ENCODE measurements at regions not wholly inside any gene's neighbourhood (a gene's known extent, or its start where the extent isn't known, plus 50 kb on each side); places are given as distances from the start of the nearest gene placed in this dataset.

DNA sequence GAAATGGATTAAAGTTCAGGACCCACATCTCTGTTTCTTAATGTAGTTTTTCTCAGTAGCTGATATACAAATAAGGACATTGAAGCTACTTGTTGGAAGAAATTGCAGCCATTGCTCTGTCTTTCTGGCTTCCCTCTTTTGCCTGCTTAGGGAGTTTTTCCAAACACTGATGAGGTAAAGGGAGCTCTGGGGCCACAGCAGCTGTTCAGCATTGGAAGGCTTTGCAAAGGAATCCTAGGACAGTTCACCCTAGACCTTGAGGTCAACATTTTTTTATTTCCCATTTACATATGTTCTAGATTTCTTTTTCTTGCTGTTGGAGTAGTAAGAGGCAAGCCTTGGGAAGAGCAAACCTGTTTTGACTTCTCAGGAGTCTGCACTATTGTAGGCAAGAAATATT is 126.9 kb upstream of the PLPPR5 start:
- ATAC-seq (no peak), DNase-seq (no peak)
- no peaks in the 10 kb centered on the region for H3K36me3 Mint-ChIP-seq (ENCODE audit: insufficient read depth)
- H3K4me3 Mint-ChIP-seq, result no peak overlapping the region
- peaks cover 10% of the 10 kb centered on the region for H3K9me3 Mint-ChIP-seq
- H3K27me3 Mint-ChIP-seq (ENCODE audit: low read depth), result peaks cover 3% of the 10 kb centered on the region
- H3K4me1 Mint-ChIP-seq (ENCODE audit: low read depth), result no peaks in the 10 kb centered on the region

DNA sequence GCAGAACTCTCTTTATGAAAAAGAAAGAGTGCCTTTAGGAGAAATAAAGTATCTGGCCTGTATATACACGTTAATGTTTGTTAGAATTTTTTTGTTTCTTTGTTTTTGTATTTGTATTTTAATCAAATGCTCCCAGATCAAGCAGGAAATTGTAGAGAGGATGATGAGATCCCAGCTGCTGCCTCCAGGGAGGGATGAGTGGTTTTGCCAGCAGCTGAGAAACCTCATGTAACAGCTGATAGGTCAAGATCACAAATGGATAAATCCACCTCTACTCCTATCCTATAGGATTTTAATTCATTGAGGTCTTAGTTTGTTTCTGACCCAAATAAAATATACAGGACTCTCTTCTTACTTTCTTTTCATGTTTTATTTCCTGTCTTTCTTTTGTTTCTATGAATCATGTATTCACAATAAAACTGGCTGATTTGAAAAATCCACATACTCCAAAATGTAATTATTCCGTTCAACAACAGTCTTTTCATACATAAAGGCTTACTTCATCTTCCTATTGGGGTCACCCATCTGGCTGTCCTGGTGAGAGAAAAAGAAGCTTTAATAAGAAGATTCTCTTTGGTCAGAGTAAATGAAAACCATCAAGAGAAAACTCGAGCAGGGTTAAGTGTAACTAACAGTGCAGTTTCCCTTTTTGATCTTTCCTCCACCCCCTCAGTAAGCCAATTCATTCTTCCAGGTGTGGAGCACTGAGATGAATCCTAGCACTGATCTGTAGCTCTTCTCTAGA is 129.3 kb upstream of the PLPPR5 start:
- Mint-ChIP-seq H3K4me1 (ENCODE audit: low read depth) (no peaks in the 10 kb centered on the region), H3K36me3 (ENCODE audit: insufficient read depth) (no peaks in the 10 kb centered on the region), H3K4me3 (no peak overlapping the region), H3K27me3 (ENCODE audit: low read depth) (peaks cover 3% of the 10 kb centered on the region), H3K9me3 (peaks cover 3% of the 10 kb centered on the region)
- no peak for DNase-seq
- ATAC-seq, result no peak

DNA sequence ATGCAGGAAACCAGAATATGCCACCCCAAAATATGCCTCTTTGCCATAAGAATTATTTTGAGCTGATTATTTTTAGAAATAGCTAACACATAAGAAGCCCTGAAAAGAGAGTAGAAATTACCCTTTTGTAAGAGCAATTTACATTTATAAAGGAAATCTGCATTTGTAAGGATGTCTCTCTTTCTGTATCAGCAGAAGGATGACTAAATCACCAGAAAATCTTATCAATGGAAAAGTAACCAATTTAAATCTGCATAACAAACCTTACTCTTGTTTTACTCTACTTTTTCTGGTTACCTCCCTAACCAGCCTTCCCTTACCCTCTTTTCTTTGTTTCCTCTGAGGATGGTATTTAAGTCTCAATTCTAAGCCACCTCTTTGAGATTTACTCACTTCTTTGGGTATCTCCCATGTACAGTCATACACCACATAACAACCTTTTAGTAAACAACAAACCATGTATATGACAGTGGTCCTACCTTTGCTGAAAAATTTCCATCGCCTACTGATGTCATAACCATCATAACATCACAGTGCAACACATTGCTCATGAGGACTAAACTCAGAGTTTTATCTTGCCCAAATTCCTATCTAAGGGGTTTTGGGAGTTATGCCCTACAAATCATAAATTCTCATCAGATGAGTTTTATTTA is 126.6 kb upstream of the PLPPR4 start:
- Mint-ChIP-seq H3K27me3 (ENCODE audit: low read depth) (no peaks in the 10 kb centered on the region), H3K36me3 (ENCODE audit: insufficient read depth) (no peaks in the 10 kb centered on the region), H3K9me3 (peaks cover 3% of the 10 kb centered on the region), H3K4me3 (no peak overlapping the region), H3K4me1 (ENCODE audit: low read depth) (no peaks in the 10 kb centered on the region)
- DNase-seq (no peak), ATAC-seq (no peak)

DNA sequence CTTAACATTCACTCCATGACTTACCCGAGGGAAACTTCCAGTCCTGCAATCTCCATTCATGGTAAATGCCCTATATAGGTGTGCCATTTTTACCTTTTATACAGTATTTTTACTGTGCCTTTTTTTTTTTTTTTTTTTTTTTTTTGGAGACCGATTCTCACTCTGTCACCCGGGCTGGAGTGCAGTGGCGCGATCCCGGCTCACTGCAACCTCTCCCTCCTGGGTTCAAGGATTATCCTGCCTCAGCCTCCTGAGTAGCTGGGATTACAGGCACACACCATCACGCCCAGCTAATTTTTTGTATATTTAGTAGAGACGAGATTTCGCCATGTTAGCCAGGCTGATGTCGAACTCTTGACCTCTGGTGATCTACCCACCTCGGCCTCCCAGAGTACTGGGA is 124.4 kb upstream of the PLPPR4 start:
- no peak for DNase-seq
- no peaks in the 10 kb centered on the region for H3K36me3 Mint-ChIP-seq (ENCODE audit: insufficient read depth)
- no peak for ATAC-seq
- no peaks in the 10 kb centered on the region for H3K27me3 Mint-ChIP-seq (ENCODE audit: low read depth)
- peaks cover 3% of the 10 kb centered on the region for H3K9me3 Mint-ChIP-seq
- H3K4me3 Mint-ChIP-seq, result no peak overlapping the region
- H3K4me1 Mint-ChIP-seq (ENCODE audit: low read depth), result no peaks in the 10 kb centered on the region

DNA sequence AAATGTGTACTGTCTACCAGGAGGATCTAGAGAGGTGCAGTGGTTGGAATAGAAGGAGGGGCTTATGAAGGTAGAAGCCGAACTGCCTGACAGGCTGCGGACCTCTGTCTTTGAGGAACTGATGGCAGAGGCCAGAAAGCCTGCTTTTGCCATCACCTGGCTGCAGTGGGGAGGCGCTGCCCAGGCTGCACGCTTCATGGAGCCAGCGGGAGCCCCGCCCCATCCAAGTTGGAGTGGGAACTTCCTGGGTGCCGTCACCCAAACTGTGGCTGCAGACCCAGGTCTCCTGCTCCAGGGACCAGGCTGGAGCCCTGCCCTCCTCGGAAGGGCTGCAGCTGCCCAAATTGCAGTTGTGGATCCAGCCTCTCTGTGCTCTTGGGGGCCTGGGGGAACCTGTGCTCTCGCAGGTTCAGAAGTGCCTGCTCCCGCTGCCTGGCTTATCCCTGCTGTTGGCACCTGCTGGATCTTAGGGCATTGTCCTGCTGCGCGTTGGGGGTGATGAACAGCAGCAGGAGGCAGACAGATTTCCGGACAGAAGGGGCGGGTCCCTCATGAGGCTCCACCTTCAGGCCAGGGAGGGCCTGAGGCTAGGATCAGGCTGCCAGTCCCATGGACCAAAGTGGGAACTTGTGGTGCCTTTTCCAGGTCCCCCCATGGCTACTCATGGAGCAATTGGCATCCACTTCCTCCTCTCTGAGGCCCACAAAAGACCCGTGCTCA is 118.0 kb upstream of the PLPPR4 start:
- peaks cover 3% of the 10 kb centered on the region for H3K27me3 Mint-ChIP-seq (ENCODE audit: low read depth)
- DNase-seq, result no peak
- H3K4me1 Mint-ChIP-seq (ENCODE audit: low read depth), result no peaks in the 10 kb centered on the region
- H3K9me3 Mint-ChIP-seq, result no peaks in the 10 kb centered on the region
- no peak overlapping the region for H3K4me3 Mint-ChIP-seq
- no peaks in the 10 kb centered on the region for H3K36me3 Mint-ChIP-seq (ENCODE audit: insufficient read depth)
- no peak for ATAC-seq

DNA sequence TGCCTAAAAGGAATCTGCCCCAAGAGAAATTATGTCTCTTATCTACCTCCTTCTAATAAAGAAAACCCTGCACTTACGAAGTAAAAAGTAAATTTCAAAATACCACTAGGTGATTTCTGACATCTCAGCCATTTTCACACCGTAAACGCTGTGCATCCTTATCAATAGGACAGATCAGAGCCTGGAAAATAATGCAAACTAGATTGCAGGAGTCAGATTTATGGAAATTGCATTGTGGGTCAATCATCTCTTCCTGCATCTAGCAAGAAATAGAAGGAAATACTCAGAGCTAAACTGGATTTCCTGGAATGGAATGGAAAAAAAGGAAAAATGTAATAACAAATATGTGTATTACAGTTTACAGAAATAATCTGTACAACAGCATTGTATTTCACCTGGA is 114.3 kb upstream of the PLPPR4 start:
- Mint-ChIP-seq H3K9me3 (no peaks in the 10 kb centered on the region), H3K27me3 (ENCODE audit: low read depth) (peaks cover 3% of the 10 kb centered on the region), H3K4me1 (ENCODE audit: low read depth) (no peaks in the 10 kb centered on the region), H3K4me3 (no peak overlapping the region), H3K36me3 (ENCODE audit: insufficient read depth) (no peaks in the 10 kb centered on the region)
- DNase-seq (no peak), ATAC-seq (no peak)

DNA sequence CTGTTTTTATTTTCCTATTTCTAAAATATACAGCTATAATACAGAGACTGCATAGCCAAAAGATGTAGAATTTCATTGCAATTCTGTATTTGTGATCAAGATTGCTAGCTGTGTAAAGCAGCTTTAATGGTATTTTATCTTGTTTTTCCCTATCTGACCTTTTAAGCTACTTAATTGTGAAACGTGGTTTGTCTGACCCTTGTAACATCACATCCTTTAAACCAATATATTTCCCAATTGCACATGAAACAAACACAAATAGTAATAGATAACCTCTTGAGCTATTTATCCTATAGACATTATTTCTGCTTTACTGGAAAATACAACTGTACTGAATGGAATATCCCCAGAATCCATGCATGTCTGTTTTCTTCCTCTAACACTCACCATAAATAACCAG is 112.2 kb upstream of the PLPPR4 start:
- H3K9me3 Mint-ChIP-seq, result no peaks in the 10 kb centered on the region
- ATAC-seq (no peak), DNase-seq (no peak)
- no peak overlapping the region for H3K4me3 Mint-ChIP-seq
- peaks cover 5% of the 10 kb centered on the region for H3K27me3 Mint-ChIP-seq (ENCODE audit: low read depth)
- H3K36me3 Mint-ChIP-seq (ENCODE audit: insufficient read depth), result no peaks in the 10 kb centered on the region
- no peaks in the 10 kb centered on the region for H3K4me1 Mint-ChIP-seq (ENCODE audit: low read depth)

DNA sequence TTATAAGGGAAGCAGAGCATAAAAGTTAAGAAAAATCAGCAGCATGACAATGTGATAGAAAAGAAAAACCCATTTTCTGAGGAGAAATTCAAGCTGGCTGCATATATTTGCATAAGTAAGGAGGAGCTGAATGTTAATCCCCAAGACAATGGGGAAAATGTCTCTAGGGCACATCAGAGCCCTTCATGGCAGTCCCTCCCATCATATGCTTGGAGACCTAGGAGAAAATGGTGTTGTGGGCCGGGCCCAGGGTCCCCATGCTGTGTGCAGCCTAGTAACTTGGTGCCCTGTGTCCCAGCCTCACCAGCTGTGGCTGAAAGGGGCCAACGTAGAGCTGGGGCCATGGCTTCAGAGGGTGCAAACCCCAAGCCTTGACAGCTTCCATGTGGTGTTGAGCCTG is 100.6 kb upstream of the PLPPR4 start:
- peaks cover 9% of the 10 kb centered on the region for H3K27me3 Mint-ChIP-seq (ENCODE audit: low read depth)
- H3K9me3 Mint-ChIP-seq, result no peaks in the 10 kb centered on the region
- no peak overlapping the region for H3K4me3 Mint-ChIP-seq
- no peaks in the 10 kb centered on the region for H3K4me1 Mint-ChIP-seq (ENCODE audit: low read depth)
- no peaks in the 10 kb centered on the region for H3K36me3 Mint-ChIP-seq (ENCODE audit: insufficient read depth)
- DNase-seq (no peak), ATAC-seq (no peak)

DNA sequence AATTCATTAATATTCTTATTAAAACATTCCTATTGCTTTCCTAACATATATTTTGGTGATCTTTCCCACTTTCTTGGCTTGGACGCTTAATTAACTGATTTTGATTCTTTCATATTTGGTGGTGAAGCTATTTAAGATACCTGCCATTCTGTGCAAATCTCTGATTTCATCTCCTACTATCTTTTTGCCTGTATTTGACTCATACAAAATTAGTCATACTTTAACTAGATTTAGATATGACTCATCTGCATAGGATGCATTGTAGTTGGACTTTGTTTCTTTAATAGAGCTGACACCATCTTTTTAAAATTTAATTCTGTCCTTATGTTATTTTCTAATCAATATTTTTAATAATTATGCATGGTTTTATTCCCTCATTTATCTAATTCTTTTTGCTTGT is 93.8 kb upstream of the PLPPR4 start:
- Mint-ChIP-seq H3K4me1 (ENCODE audit: low read depth) (no peaks in the 10 kb centered on the region), H3K9me3 (no peaks in the 10 kb centered on the region), H3K27me3 (ENCODE audit: low read depth) (peaks cover 5% of the 10 kb centered on the region), H3K4me3 (no peak overlapping the region), H3K36me3 (ENCODE audit: insufficient read depth) (no peaks in the 10 kb centered on the region)
- DNase-seq, result no peak
- ATAC-seq, result peak; percentile 58 to 67

DNA sequence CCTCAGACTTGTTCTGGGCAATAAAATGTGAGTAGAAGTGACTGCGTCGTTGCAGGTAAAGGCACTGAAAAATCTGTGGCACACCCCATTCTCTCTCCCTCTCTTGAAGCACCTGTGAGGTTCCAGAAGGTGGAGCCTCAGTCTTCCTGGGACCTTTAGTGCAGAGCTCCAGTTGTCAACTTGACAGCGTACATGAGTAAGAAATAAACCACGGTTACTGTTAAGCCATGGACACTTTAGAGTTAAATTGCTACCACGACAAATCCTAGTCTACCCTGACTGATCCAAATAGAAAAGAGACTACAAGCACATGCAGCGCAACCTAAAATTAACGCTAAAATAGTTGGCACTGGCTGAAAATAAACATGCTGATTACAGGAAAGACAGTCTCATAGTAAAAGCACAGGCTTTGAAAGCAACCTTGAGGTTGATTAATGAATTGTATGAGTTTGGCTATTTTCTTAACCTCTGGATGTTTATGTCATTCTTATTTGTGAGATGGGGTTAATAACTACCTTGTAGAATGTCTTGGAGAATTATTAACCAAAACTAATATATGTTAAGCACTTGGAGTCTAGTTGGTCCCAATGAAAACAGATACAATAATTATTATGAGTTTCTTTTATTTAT is 93.0 kb upstream of the PLPPR4 start:
- Mint-ChIP-seq H3K27me3 (ENCODE audit: low read depth) (peaks cover 5% of the 10 kb centered on the region), H3K4me1 (ENCODE audit: low read depth) (no peaks in the 10 kb centered on the region)

DNA sequence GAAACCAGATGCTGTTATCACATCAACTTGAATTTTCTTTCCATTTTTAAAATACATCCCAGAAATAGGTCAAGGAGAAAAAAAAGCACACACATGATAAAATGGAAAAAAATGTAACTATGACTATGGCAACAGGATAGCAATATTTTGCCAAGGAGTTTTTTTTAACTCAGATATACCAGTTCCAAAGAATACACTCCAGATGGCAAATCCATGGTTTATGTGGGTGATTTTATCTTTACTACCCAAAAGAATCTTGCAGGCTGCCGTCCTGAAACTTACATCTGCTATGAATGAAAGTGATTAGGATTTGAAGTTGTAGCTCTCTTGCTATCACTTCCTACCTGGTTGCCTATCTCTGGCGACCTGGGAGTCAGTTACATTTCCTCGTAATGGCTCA is 91.0 kb upstream of the PLPPR4 start:
- ATAC-seq, result no peak
- no peaks in the 10 kb centered on the region for H3K4me1 Mint-ChIP-seq (ENCODE audit: low read depth)
- peaks cover 5% of the 10 kb centered on the region for H3K27me3 Mint-ChIP-seq (ENCODE audit: low read depth)
- no peak overlapping the region for H3K4me3 Mint-ChIP-seq
- H3K36me3 Mint-ChIP-seq (ENCODE audit: insufficient read depth), result no peaks in the 10 kb centered on the region
- no peak for DNase-seq
- H3K9me3 Mint-ChIP-seq, result no peaks in the 10 kb centered on the region

More for the DNA sequence above, 93.0 kb upstream of the PLPPR4 start:
- ATAC-seq, result no peak
- no peaks in the 10 kb centered on the region for H3K9me3 Mint-ChIP-seq
- H3K4me3 Mint-ChIP-seq, result no peak overlapping the region
- H3K36me3 Mint-ChIP-seq (ENCODE audit: insufficient read depth), result no peaks in the 10 kb centered on the region
- DNase-seq, result no peak

DNA sequence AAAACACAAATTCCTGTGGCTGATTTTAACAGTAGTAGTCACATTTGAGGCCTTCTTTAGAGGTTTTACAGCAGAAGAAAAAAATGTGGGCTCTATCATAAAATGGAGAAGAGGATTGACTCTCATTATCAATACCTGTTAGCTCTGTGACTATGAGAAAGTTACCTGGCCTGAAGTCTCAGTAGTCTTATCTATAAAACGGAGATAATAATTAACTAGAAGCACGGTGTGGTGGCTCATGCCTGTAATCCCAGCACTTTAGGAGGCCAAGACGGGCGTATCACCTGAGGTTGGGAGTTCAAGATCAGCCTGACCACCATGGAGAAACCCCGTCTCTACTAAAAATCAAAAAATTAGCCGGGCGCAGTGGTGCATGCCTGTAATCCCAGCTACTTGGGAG is 90.4 kb upstream of the PLPPR4 start:
- ATAC-seq (no peak), DNase-seq (no peak)
- H3K27me3 Mint-ChIP-seq (ENCODE audit: low read depth), result peaks cover 6% of the 10 kb centered on the region
- no peaks in the 10 kb centered on the region for H3K9me3 Mint-ChIP-seq
- H3K4me1 Mint-ChIP-seq (ENCODE audit: low read depth), result no peaks in the 10 kb centered on the region
- H3K36me3 Mint-ChIP-seq (ENCODE audit: insufficient read depth), result no peaks in the 10 kb centered on the region
- H3K4me3 Mint-ChIP-seq, result no peak overlapping the region

DNA sequence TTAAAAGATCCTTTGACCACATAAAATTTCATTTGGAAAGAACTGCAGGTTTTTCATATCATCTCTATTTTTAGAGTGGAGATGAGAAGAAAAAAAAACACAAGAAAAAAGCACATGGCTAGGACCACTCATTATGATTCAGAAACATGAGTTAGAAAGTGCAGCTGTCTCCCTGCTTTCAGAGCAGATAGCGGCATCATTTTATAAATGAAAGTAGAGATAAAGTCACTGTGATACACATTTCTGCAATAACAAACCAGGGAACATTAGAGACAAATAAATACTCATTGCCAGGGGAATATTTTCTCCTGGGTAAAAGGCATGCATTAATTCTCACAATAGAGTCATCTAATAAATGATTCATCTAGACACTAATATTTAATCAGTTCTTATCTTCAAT is 87.5 kb upstream of the PLPPR4 start:
- H3K27me3 Mint-ChIP-seq (ENCODE audit: low read depth), result peaks cover 5% of the 10 kb centered on the region
- no peak overlapping the region for H3K4me3 Mint-ChIP-seq
- ATAC-seq (no peak), DNase-seq (no peak)
- H3K4me1 Mint-ChIP-seq (ENCODE audit: low read depth), result no peaks in the 10 kb centered on the region
- no peaks in the 10 kb centered on the region for H3K9me3 Mint-ChIP-seq
- no peaks in the 10 kb centered on the region for H3K36me3 Mint-ChIP-seq (ENCODE audit: insufficient read depth)

DNA sequence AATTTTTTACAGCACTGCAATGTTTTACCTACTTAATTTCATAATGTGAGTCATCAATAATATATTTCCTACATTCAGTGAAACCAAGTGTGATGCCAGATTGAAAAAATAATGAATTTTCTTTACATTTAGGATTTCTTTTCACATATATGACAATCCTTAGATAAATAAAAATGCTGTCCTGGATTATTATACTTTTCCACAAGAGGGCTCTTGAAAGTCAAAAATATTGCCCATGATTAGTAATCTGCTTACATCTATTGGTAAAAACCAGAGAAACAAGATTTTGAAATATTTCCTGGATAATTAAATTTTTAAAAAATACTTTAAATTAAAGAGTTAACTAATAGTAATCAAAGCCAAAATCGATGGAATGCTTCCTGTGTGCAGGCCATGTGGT is 86.8 kb upstream of the PLPPR4 start:
- no peaks in the 10 kb centered on the region for H3K9me3 Mint-ChIP-seq
- no peak for DNase-seq
- no peaks in the 10 kb centered on the region for H3K4me1 Mint-ChIP-seq (ENCODE audit: low read depth)
- H3K27me3 Mint-ChIP-seq (ENCODE audit: low read depth), result peaks cover 2% of the 10 kb centered on the region
- no peak for ATAC-seq
- no peaks in the 10 kb centered on the region for H3K36me3 Mint-ChIP-seq (ENCODE audit: insufficient read depth)
- no peak overlapping the region for H3K4me3 Mint-ChIP-seq
